ENCODE measurements at regions not wholly inside any gene's neighbourhood (a gene's known extent, or its start where the extent isn't known, plus 50 kb on each side); places are given as distances from the start of the nearest gene placed in this dataset.

GRCh38 chr20:60658681-60659080 is 593.4 kb upstream of the CDH4 start:
- TF ChIP-seq CTCF (IDR thresholded peaks at IDR 0.05), result no peak
- no peak for TF ChIP-seq POLR2A (IDR thresholded peaks at IDR 0.05)

Data from lower leg skin (tissue), 3 donors.